PC-9 (cell line): ENCODE measurements at regions not wholly inside any gene's neighbourhood (a gene's known extent, or its start where the extent isn't known, plus 50 kb on each side); places are given as distances from the start of the nearest gene placed in this dataset.
"Not testable (repeated sequence)": the region's sequence is repeated elsewhere in the genome, so short reads cannot be mapped to it uniquely, and the experiment has no call there.

Experiments used
- BruUV-seq: library from RNA; stranded (reverse); fragments of 400-500 nt; replicated peaks from 2 replicates; lab custom pipeline; 2021; lab: Mats Ljungman, UMichigan
- CTCF ChIA-PET: fragments of 300-600 bp; sonication (Branson Sonifier 250); formaldehyde crosslinking; loops from one replicate; lab custom pipeline; 2022; ENCODE audit warnings: antibody characterized with exemption; lab: Charles Lee
- POLR2A ChIA-PET: fragments of 300-600 bp; sonication (Branson Sonifier 250); formaldehyde crosslinking; loops from one replicate; lab custom pipeline; 2022; ENCODE audit warnings: antibody characterized with exemption; ENCODE audit not compliant: unreplicated experiment; lab: Charles Lee
- DNase-seq, 2 experiments: peaks; one replicate each; pipeline versions ENCODE4 v3.0.0 to v3.0.0-alpha.2; 2015 to 2022; ENCODE audit warnings: mixed read lengths in 1 of 2
- H2AFZ ChIP-seq: fragments of 200-600 bp; sonication (generic); 2 replicates; pipeline ENCODE4 v1.8.1; 2017; ENCODE audit warnings: antibody characterized with exemption
- H3F3A ChIP-seq: fragments of 200-600 bp; sonication (generic); 2 replicates; pipeline ENCODE4 v1.8.1; 2017; ENCODE audit warnings: antibody characterized with exemption, mild to moderate bottlenecking, low read depth; ENCODE audit not compliant: insufficient read depth
- H3K27ac ChIP-seq: fragments of 200-600 bp; sonication (generic); 2 replicates; pipeline ENCODE4 v1.6.1; 2016; ENCODE audit warnings: mixed run types
- H3K27me3 ChIP-seq: fragments of 200-600 bp; sonication (generic); 2 replicates; pipeline ENCODE4 v1.6.1; 2016; ENCODE audit warnings: low read depth, mixed run types; ENCODE audit not compliant: insufficient read depth
- H3K36me3 ChIP-seq: fragments of 200-600 bp; sonication (generic); 2 replicates; pipeline ENCODE4 v1.6.1; 2016; ENCODE audit warnings: low read depth, mixed run types
- H3K4me1 ChIP-seq: fragments of 200-600 bp; sonication (generic); replicated peaks from 2 replicates; pipeline ENCODE4 v1.6.1; 2016; ENCODE audit warnings: mixed run types; ENCODE audit not compliant: insufficient read depth
- H3K4me2 ChIP-seq: fragments of 200-600 bp; sonication (generic); 2 replicates; pipeline ENCODE4 v1.6.1; 2017; ENCODE audit warnings: mixed run types
- H3K4me3 ChIP-seq: fragments of 200-600 bp; sonication (generic); 2 replicates; pipeline ENCODE4 v1.6.1; 2016; ENCODE audit warnings: mixed run types
- H3K79me2 ChIP-seq: fragments of 200-600 bp; sonication (generic); 2 replicates; pipeline ENCODE4 v1.6.1; 2017; ENCODE audit warnings: low read depth, mixed run types
- H3K9me2 ChIP-seq: fragments of 200-600 bp; sonication (generic); 2 replicates; pipeline ENCODE4 v1.8.1; 2017; ENCODE audit warnings: mild to moderate bottlenecking; ENCODE audit not compliant: insufficient read depth
- H3K9me3 ChIP-seq: fragments of 200-600 bp; sonication (generic); 2 replicates; pipeline ENCODE4 v1.8.1; 2016; ENCODE audit warnings: low read depth; ENCODE audit not compliant: insufficient read depth
- H4K20me1 ChIP-seq: fragments of 200-600 bp; sonication (generic); 2 replicates; pipeline ENCODE4 v1.8.1; 2017; ENCODE audit not compliant: insufficient read depth
- EZH2 ChIP-seq: fragments of 200-600 bp; sonication (generic); IDR thresholded peaks from 2 replicates; pipeline ENCODE4 v1.8.0; 2017; ENCODE audit warnings: antibody characterized with exemption, low read depth
- intact Hi-C: fragments of 100-400 bp; cut with micrococcal nuclease; formaldehyde crosslinking; loops from one replicate; pipeline ENCODE4 v1.10.0; 2022; ENCODE audit not compliant: unreplicated experiment
- TF ChIP-seq, protein P1 (sequence below): fragments of 200-600 bp; sonication (generic); conservative IDR thresholded peaks from 2 replicates; pipeline ENCODE4 v1.6.1; 2017; ENCODE audit warnings: mixed run types, antibody characterized with exemption, mild to moderate bottlenecking, moderate library complexity

DNA sequence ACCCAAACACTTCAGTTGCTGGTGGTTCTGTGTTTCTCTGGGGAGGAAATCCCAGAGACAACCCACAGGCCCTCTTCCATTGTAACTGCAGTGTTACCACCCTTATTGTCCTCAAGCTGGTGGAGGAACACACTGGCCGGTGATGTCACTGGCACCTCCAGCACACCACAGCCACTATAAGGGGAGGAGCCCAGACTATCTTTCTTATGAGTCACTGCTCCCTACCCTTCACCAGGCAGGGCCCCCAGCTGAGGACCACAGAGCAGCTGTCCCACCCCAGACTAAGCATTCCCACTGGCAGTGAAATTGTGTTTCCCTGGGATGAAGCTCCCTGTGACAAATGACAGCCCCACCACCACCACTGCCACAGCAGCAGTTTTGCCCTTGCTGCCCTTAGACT lies 171.8 kb upstream of the FGF16 start:
- Histone ChIP-seq H3K9me2 (no peaks in the 10 kb centered on the region), H4K20me1 (no peaks in the 10 kb centered on the region), H3K9me3 (no peaks in the 10 kb centered on the region), H3K36me3 (no peaks in the 10 kb centered on the region), H2AFZ (no peak overlapping the region), H3K4me3 (no peak overlapping the region), H3K4me2 (no peak overlapping the region), H3K27ac (no peak overlapping the region), H3K79me2 (no peaks in the 10 kb centered on the region), H3K27me3 (no peaks in the 10 kb centered on the region), H3F3A (no peaks in the 10 kb centered on the region), H3K4me1 (no peaks in the 10 kb centered on the region)
- intact Hi-C loops = no loop called here
- CTCF ChIA-PET = no interaction called here
- DNase-seq = no peak
- no TSS peak for BruUV-seq
- POLR2A ChIA-PET = no interaction called here
- TF ChIP-seq, protein P1, sequence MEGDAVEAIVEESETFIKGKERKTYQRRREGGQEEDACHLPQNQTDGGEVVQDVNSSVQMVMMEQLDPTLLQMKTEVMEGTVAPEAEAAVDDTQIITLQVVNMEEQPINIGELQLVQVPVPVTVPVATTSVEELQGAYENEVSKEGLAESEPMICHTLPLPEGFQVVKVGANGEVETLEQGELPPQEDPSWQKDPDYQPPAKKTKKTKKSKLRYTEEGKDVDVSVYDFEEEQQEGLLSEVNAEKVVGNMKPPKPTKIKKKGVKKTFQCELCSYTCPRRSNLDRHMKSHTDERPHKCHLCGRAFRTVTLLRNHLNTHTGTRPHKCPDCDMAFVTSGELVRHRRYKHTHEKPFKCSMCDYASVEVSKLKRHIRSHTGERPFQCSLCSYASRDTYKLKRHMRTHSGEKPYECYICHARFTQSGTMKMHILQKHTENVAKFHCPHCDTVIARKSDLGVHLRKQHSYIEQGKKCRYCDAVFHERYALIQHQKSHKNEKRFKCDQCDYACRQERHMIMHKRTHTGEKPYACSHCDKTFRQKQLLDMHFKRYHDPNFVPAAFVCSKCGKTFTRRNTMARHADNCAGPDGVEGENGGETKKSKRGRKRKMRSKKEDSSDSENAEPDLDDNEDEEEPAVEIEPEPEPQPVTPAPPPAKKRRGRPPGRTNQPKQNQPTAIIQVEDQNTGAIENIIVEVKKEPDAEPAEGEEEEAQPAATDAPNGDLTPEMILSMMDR = no peak
- no peak for TF ChIP-seq EZH2

DNA sequence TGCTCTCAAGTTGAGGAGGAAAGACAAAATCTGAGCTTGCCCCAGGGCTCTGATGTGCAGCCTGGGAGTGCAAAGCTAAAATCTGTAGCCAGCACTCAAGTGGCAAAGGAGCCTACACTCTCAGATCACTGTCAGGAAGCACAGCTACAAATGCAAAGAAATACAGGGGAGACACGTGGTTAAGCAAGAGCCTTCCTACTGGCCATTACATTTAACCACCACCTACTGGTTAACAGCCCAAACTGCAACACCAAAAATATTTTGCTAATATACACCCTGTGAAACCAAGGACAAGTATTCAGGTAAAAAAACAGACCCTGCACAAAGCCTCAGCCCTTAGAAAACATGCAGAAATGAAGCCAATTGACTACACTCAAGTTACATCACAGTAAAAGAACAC lies 170.4 kb upstream of the FGF16 start:
- H4K20me1 ChIP-seq = no peaks in the 10 kb centered on the region
- no peaks in the 10 kb centered on the region for H3K27me3 ChIP-seq
- no peaks in the 10 kb centered on the region for H3F3A ChIP-seq
- intact Hi-C loops = no loop called here
- DNase-seq = no peak
- ChIA-PET CTCF (no interaction called here), POLR2A (no interaction called here)
- no peaks in the 10 kb centered on the region for H3K9me3 ChIP-seq
- no peaks in the 10 kb centered on the region for H3K36me3 ChIP-seq
- H3K9me2 ChIP-seq = no peaks in the 10 kb centered on the region
- no peak overlapping the region for H3K4me2 ChIP-seq
- H3K4me1 ChIP-seq = no peaks in the 10 kb centered on the region
- H3K79me2 ChIP-seq = no peaks in the 10 kb centered on the region
- no peak overlapping the region for H2AFZ ChIP-seq
- TF ChIP-seq EZH2 = no peak
- TF ChIP-seq, protein P1 = peak; percentile 34; the same call in 1 of the 2 replicates
- BruUV-seq = no TSS peak
- H3K4me3 ChIP-seq = no peak overlapping the region
- H3K27ac ChIP-seq = no peak overlapping the region

DNA sequence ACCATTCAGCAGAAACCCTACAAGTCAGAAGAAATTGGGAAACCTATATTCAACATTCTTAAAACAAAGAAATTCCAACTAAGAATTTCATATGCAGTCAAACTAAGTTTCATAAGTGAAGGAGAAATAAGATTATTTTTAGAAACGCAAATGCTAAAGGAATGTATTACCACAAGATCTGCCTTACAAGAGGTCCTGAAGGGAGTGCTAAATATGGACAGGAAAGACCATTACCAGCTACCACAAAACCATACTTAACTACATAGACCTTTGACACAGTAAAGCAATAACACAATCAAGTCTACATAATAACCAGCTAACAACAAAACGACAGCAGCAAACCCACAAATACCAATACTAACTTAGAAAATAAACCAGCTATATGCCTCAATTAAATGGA lies 169.3 kb upstream of the FGF16 start:
- H3K36me3 ChIP-seq = no peaks in the 10 kb centered on the region

DNA sequence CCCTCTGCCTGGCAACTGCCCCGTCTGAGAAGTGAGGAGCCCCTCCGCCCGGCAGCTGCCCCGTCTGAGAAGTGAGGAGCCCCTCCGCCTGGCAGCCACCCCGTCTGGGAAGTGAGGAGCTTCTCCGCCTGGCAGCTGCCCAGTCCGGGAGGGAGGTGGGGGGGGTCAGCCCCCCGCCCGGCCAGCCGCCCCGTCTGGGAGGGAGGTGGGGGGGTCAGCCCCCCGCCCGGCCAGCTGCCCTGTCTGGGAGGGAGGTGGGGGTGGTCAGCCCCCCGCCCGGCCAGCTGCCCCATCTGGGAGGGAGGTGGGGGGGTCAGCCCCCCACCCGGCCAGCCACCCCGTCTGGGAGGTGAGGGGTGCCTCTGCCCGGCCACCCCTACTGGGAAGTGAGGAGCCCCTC lies 167.8 kb upstream of the FGF16 start:
- POLR2A ChIA-PET, BruUV-seq, intact Hi-C loops, H3F3A ChIP-seq, CTCF ChIA-PET, DNase-seq, H3K4me2 ChIP-seq, H3K27ac ChIP-seq, H3K9me3 ChIP-seq, H3K36me3 ChIP-seq, H2AFZ ChIP-seq, H3K79me2 ChIP-seq, H4K20me1 ChIP-seq, H3K4me3 ChIP-seq, H3K4me1 ChIP-seq, H3K27me3 ChIP-seq, H3K9me2 ChIP-seq: not testable (repeated sequence)

More for the DNA sequence above, 169.3 kb upstream of the FGF16 start:
- H3K79me2 ChIP-seq = no peaks in the 10 kb centered on the region
- no peak overlapping the region for H3K4me2 ChIP-seq
- no peak overlapping the region for H2AFZ ChIP-seq
- H3K27me3 ChIP-seq = no peaks in the 10 kb centered on the region
- no peak overlapping the region for H3K4me3 ChIP-seq
- ChIA-PET CTCF (no interaction called here), POLR2A (no interaction called here)
- no peaks in the 10 kb centered on the region for H3K4me1 ChIP-seq
- BruUV-seq = no TSS peak
- DNase-seq = no peak
- no peaks in the 10 kb centered on the region for H4K20me1 ChIP-seq
- TF ChIP-seq EZH2 = no peak
- TF ChIP-seq, protein P1 = no peak
- no peaks in the 10 kb centered on the region for H3F3A ChIP-seq
- H3K9me3 ChIP-seq = no peaks in the 10 kb centered on the region
- H3K9me2 ChIP-seq = no peaks in the 10 kb centered on the region
- intact Hi-C loops = no loop called here
- H3K27ac ChIP-seq = no peak overlapping the region
